H9 (cell line): ENCODE measurements at regions not wholly inside any gene's neighbourhood (a gene's known extent, or its start where the extent isn't known, plus 50 kb on each side); places are given as distances from the start of the nearest gene placed in this dataset.
"Not testable (repeated sequence)": the region's sequence is repeated elsewhere in the genome, so short reads cannot be mapped to it uniquely, and the experiment has no call there.

Experiments
- DNase-seq: peaks from one replicate; pipeline ENCODE4 v3.0.0-alpha.2; 2017
- H2AFZ ChIP-seq: one replicate; pipeline ENCODE4 v1.6.1; 2013; ENCODE audit warnings: mild to moderate bottlenecking, low read length, control low read depth, moderate library complexity
- H2AK5ac ChIP-seq: 2 replicates; pipeline ENCODE4 v1.6.1; 2013; ENCODE audit warnings: low read length, control low read depth, mixed read lengths; ENCODE audit not compliant: insufficient read length
- H2BK120ac ChIP-seq: one replicate; pipeline ENCODE4 v1.6.1; 2013; ENCODE audit warnings: low read depth, mild to moderate bottlenecking, low read length, control low read depth, inconsistent platforms; ENCODE audit not compliant: poor library complexity, severe bottlenecking
- H2BK12ac ChIP-seq: 2 replicates; pipeline ENCODE4 v1.6.1; 2013; ENCODE audit warnings: low read length, control low read depth, mixed read lengths, low read depth; ENCODE audit not compliant: insufficient read length
- H2BK15ac ChIP-seq: 2 replicates; pipeline ENCODE4 v1.6.1; 2013; ENCODE audit warnings: low read depth, low read length, control low read depth
- H2BK20ac ChIP-seq: one replicate; pipeline ENCODE4 v1.6.1; 2013; ENCODE audit warnings: low read depth, mild to moderate bottlenecking, low read length, control low read depth, inconsistent platforms; ENCODE audit not compliant: poor library complexity, severe bottlenecking
- H2BK5ac ChIP-seq: 2 replicates; pipeline ENCODE4 v1.6.1; 2013; ENCODE audit warnings: low read length, control low read depth, mixed read lengths; ENCODE audit not compliant: insufficient read length
- H3K14ac ChIP-seq: 2 replicates; pipeline ENCODE4 v1.6.1; 2013; ENCODE audit warnings: low read length, control low read depth; ENCODE audit not compliant: insufficient read depth
- H3K18ac ChIP-seq: 2 replicates; pipeline ENCODE4 v1.6.1; 2013; ENCODE audit warnings: low read depth, mild to moderate bottlenecking, mixed read lengths, low read length, control low read depth; ENCODE audit not compliant: insufficient read length
- H3K23ac ChIP-seq: 2 replicates; pipeline ENCODE4 v1.6.1; 2013; ENCODE audit warnings: low read length, control low read depth, mixed read lengths, low read depth; ENCODE audit not compliant: insufficient read length
- H3K23me2 ChIP-seq: 2 replicates; pipeline ENCODE4 v1.6.1; 2013; ENCODE audit warnings: low read depth, mild to moderate bottlenecking, mixed read lengths, low read length, control low read depth; ENCODE audit not compliant: insufficient read length, poor library complexity, severe bottlenecking
- H3K27ac ChIP-seq: 2 replicates; pipeline ENCODE4 v1.5.1; 2013; ENCODE audit warnings: low read length, control low read depth, mixed read lengths, low read depth; ENCODE audit not compliant: insufficient read length
- H3K27me3 ChIP-seq: 2 replicates; pipeline ENCODE4 v1.6.1; 2013; ENCODE audit warnings: low read length, control low read depth, inconsistent platforms; ENCODE audit not compliant: insufficient read depth
- H3K4ac ChIP-seq: 2 replicates; pipeline ENCODE4 v1.6.1; 2013; ENCODE audit warnings: low read depth, mild to moderate bottlenecking, control low read depth, inconsistent platforms, low read length, moderate library complexity
- H3K4me1 ChIP-seq: 2 replicates; pipeline ENCODE4 v1.6.1; 2013; ENCODE audit warnings: low read length, control low read depth, inconsistent platforms; ENCODE audit not compliant: insufficient read depth
- H3K4me2 ChIP-seq: 2 replicates; pipeline ENCODE4 v1.6.1; 2013; ENCODE audit warnings: low read length, control low read depth, mixed read lengths; ENCODE audit not compliant: insufficient read length, insufficient read depth
- H3K56ac ChIP-seq: 2 replicates; pipeline ENCODE4 v1.6.1; 2013; ENCODE audit warnings: low read depth, mild to moderate bottlenecking, mixed read lengths, low read length, control low read depth; ENCODE audit not compliant: insufficient read length
- H3K79me1 ChIP-seq: 2 replicates; pipeline ENCODE4 v1.6.1; 2013; ENCODE audit warnings: low read depth, mild to moderate bottlenecking, moderate library complexity, low read length, control low read depth, inconsistent platforms; ENCODE audit not compliant: insufficient read depth, poor library complexity, severe bottlenecking
- H3K79me2 ChIP-seq: 2 replicates; pipeline ENCODE4 v1.6.1; 2013; ENCODE audit warnings: low read length, control low read depth, inconsistent platforms; ENCODE audit not compliant: insufficient read depth
- H3K9ac ChIP-seq: 2 replicates; pipeline ENCODE4 v1.6.1; 2013; ENCODE audit warnings: low read length, control low read depth, mixed read lengths; ENCODE audit not compliant: insufficient read length; ENCODE audit errors: extremely low read depth
- H3K9me3 ChIP-seq: one replicate; pipeline ENCODE4 v1.6.1; 2013; ENCODE audit warnings: low read depth, low read length, inconsistent platforms; ENCODE audit not compliant: control insufficient read depth
- H3T11ph ChIP-seq: one replicate; pipeline ENCODE4 v1.6.1; 2013; ENCODE audit warnings: mild to moderate bottlenecking, low read length, control low read depth, inconsistent platforms
- H4K20me1 ChIP-seq: one replicate; pipeline ENCODE4 v1.6.1; 2013; ENCODE audit not compliant: control insufficient read depth, insufficient read length, insufficient read depth
- H4K5ac ChIP-seq: 2 replicates; pipeline ENCODE4 v1.6.1; 2013; ENCODE audit warnings: low read depth, mild to moderate bottlenecking, mixed read lengths, low read length, control low read depth; ENCODE audit not compliant: insufficient read length
- H4K8ac ChIP-seq: replicated peaks from 2 replicates; pipeline ENCODE4 v1.6.1; 2013; ENCODE audit warnings: low read length, control low read depth, mixed read lengths, low read depth; ENCODE audit not compliant: insufficient read length
- H4K91ac ChIP-seq: 2 replicates; pipeline ENCODE4 v1.6.1; 2013; ENCODE audit warnings: low read depth, mild to moderate bottlenecking, moderate library complexity, mixed read lengths, low read length, control low read depth; ENCODE audit not compliant: insufficient read length
- H3K27ac Mint-ChIP-seq, 3 experiments: 2 replicates in 2 of 3; 3 replicates in 1 of 3; pipeline ENCODE4 v1.8.0; 2020 to 2021; ENCODE audit warnings: mixed read lengths in 3 of 3, mild to moderate bottlenecking in 1 of 3, moderate library complexity in 1 of 3
- H3K27me3 Mint-ChIP-seq: 2 replicates; pipeline ENCODE4 v1.8.0; 2021; ENCODE audit warnings: low read depth, mild to moderate bottlenecking, moderate library complexity, mixed read lengths
- H3K36me3 Mint-ChIP-seq, 3 experiments: 2 replicates in 2 of 3; 3 replicates in 1 of 3; pipeline ENCODE4 v1.8.0; 2020 to 2021; ENCODE audit warnings: low read depth in 3 of 3, mixed read lengths in 3 of 3; ENCODE audit not compliant: insufficient read depth in 1 of 3
- H3K4me1 Mint-ChIP-seq, 2 experiments: 2 replicates each; pipeline ENCODE4 v1.8.0; 2020; ENCODE audit warnings: mixed read lengths in 2 of 2
- H3K4me3 Mint-ChIP-seq, 2 experiments: 2 replicates in 1 of 2; 3 replicates in 1 of 2; pipeline ENCODE4 v1.8.0; 2020 to 2021; ENCODE audit warnings: mild to moderate bottlenecking in 2 of 2, mixed read lengths in 2 of 2, moderate library complexity in 1 of 2
- H3K9me3 Mint-ChIP-seq, 2 experiments: 2 replicates in 1 of 2; 3 replicates in 1 of 2; pipeline ENCODE4 v1.8.0; 2020; ENCODE audit warnings: mild to moderate bottlenecking in 2 of 2, mixed read lengths in 2 of 2, moderate library complexity in 1 of 2
- WGBS: extraction: QIAGEN DNeasy Blood & Tissue Kit; methylation state at CpG from one replicate; pipeline ENCODE4 v1.1.7; 2013; ENCODE audit warnings: missing lambda C conversion rate, low lambda C conversion rate, mixed read lengths; ENCODE audit not compliant: insufficient read length; ENCODE audit errors: extremely low coverage; 5-methylcytosine and 5-hydroxymethylcytosine counted together
- TF ChIP-seq, protein P1 (sequence below): fragments of 200-600 bp; sonication (generic); conservative IDR thresholded peaks from 3 replicates; pipeline ENCODE4 v1.8.0; 2021; ENCODE audit warnings: antibody characterized with exemption, mild to moderate bottlenecking

DNA sequence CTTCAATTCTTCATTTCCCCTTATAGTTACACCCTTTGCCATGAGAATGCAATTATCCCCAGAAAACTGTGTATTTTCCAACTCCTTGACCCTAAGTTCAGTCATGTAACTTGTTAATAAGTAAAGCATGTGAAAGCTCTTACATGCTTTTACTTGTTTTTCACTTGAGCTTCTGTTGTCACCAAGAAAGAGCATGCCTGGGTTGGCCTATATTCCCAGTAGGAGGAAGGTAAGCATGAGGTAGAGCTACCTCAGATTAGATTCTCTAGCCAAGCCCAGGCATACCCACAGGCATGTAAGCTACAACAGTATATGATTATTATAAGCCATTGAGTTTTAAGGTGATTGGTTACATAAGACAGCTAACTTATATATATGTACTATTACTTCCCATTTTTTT, 101.7 kb upstream of the SMLR1 start:
- Histone ChIP-seq H3T11ph (no peak overlapping the region), H3K23ac (no peak overlapping the region), H4K5ac (no peak overlapping the region), H3K27me3 (no peaks in the 10 kb centered on the region), H3K4me1 (no peaks in the 10 kb centered on the region), H2AFZ (no peak overlapping the region), H4K8ac (no peak overlapping the region), H3K14ac (no peak overlapping the region), H2BK20ac (no peak overlapping the region), H3K56ac (no peak overlapping the region), H3K9me3 (no peaks in the 10 kb centered on the region), H4K20me1 (no peaks in the 10 kb centered on the region), H3K79me1 (no peaks in the 10 kb centered on the region), H3K27ac (no peak overlapping the region), H4K91ac (no peak overlapping the region), H2BK15ac (no peak overlapping the region), H3K4ac (no peak overlapping the region), H2AK5ac (no peak overlapping the region), H3K9ac (no peak overlapping the region), H3K23me2 (no peaks in the 10 kb centered on the region), H3K79me2 (no peaks in the 10 kb centered on the region), H2BK5ac (no peak overlapping the region), H3K18ac (no peak overlapping the region), H2BK120ac (no peak overlapping the region), H2BK12ac (no peak overlapping the region), H3K4me2 (no peak overlapping the region)
- Mint-ChIP-seq H3K4me1 (0 out of 4 replicates have a peak, but pooled peaks cover 0 to 2% of the 10 kb centered on the region in 2 experiments), H3K36me3 (peaks cover 0 to 6% (median 3%) of the 10 kb centered on the region in 3 experiments; a peak in 1 of 7 replicates), H3K27ac (no peak overlapping the region), H3K9me3 (peaks cover 9 to 12% of the 10 kb centered on the region in 2 experiments), H3K27me3 (no peaks in the 10 kb centered on the region), H3K4me3 (no peak overlapping the region)
- TF ChIP-seq, protein P1, sequence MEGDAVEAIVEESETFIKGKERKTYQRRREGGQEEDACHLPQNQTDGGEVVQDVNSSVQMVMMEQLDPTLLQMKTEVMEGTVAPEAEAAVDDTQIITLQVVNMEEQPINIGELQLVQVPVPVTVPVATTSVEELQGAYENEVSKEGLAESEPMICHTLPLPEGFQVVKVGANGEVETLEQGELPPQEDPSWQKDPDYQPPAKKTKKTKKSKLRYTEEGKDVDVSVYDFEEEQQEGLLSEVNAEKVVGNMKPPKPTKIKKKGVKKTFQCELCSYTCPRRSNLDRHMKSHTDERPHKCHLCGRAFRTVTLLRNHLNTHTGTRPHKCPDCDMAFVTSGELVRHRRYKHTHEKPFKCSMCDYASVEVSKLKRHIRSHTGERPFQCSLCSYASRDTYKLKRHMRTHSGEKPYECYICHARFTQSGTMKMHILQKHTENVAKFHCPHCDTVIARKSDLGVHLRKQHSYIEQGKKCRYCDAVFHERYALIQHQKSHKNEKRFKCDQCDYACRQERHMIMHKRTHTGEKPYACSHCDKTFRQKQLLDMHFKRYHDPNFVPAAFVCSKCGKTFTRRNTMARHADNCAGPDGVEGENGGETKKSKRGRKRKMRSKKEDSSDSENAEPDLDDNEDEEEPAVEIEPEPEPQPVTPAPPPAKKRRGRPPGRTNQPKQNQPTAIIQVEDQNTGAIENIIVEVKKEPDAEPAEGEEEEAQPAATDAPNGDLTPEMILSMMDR = no peak
- no peak for DNase-seq

DNA sequence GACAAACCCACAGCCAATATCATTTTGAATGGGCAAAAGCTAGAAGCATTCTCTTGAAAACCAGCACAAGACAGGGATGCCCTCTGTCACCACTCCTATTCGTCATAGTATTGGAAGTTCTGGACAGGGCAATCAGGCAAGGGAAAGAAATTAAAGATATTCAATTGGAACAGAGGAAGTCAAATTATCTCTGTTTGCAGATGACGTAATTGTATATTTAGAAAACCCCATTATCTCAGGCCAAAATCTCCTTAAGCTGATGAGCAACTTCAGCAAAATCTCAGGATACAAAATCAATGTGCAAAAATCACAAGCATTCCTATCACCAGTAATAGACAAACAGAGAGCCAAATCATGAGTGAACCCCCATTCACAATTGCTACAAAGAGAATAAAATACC, 99.1 kb upstream of the SMLR1 start:
- not testable (repeated sequence) for H3K79me2 ChIP-seq, H3K4me1 ChIP-seq, H3K9ac ChIP-seq, H3K27ac Mint-ChIP-seq, H3K36me3 Mint-ChIP-seq, H3K4me3 Mint-ChIP-seq, H3K4ac ChIP-seq, H4K8ac ChIP-seq, H3K27me3 Mint-ChIP-seq, H3K23ac ChIP-seq, H4K20me1 ChIP-seq, H3K14ac ChIP-seq, H3K23me2 ChIP-seq, H3K18ac ChIP-seq, H3K79me1 ChIP-seq, H2BK20ac ChIP-seq, H4K5ac ChIP-seq, H3K9me3 ChIP-seq, DNase-seq, H3K27me3 ChIP-seq, H3K27ac ChIP-seq, H3K4me1 Mint-ChIP-seq, H2AK5ac ChIP-seq, H4K91ac ChIP-seq, H2BK120ac ChIP-seq, H2BK5ac ChIP-seq, H2AFZ ChIP-seq, H3T11ph ChIP-seq, H3K56ac ChIP-seq, H2BK12ac ChIP-seq, H2BK15ac ChIP-seq, H3K4me2 ChIP-seq
- WGBS = no CpG with 5 or more reads among the region's 2 CpGs
- H3K9me3 Mint-ChIP-seq = peaks cover 9 to 12% of the 10 kb centered on the region in 2 experiments
